ENCODE measurements at regions not wholly inside any gene's neighbourhood (a gene's known extent, or its start where the extent isn't known, plus 50 kb on each side); places are given as distances from the start of the nearest gene placed in this dataset.

DNA sequence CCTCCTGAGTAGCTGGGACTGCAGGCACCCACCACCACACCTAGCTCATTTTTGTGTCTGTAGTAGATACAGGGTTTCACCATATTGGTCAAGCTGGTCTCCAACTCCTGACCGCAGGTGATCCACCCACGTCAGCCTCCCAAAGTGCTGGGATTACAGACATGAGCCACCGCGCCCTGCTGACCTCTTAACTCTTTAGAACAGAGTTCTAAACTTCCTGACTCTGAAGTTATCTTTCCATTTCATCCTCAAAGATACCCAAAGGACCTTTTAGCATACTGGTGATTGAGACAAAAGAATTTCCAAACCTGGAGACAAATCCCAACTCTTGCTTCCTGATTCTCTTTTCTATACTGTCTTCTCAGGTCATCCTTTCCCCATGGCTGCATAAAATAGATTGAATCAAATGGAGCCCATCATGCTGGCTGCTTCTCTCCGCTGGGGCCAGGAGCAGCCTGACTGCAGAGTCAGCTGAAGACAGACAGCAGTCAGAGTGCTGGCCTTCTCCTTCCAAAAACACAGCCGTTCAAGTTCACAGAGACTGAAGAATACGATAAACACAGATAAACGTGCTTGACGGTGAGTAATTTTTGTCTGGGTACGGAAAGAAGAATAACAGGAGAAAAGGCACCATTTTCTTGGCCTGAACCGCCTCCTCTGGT is 76.5 kb upstream of the ATF7IP2 start:
- DNase-seq (no peak), ATAC-seq (no peak)
- Histone ChIP-seq H3K4me1 (no peaks in the 10 kb centered on the region), H3K4me3 (no peak overlapping the region), H3K27ac (no peak overlapping the region), H3K27me3 (no peaks in the 10 kb centered on the region), H3K9me3 (no peaks in the 10 kb centered on the region), H3K36me3 (no peaks in the 10 kb centered on the region)
- TF ChIP-seq, protein P1, sequence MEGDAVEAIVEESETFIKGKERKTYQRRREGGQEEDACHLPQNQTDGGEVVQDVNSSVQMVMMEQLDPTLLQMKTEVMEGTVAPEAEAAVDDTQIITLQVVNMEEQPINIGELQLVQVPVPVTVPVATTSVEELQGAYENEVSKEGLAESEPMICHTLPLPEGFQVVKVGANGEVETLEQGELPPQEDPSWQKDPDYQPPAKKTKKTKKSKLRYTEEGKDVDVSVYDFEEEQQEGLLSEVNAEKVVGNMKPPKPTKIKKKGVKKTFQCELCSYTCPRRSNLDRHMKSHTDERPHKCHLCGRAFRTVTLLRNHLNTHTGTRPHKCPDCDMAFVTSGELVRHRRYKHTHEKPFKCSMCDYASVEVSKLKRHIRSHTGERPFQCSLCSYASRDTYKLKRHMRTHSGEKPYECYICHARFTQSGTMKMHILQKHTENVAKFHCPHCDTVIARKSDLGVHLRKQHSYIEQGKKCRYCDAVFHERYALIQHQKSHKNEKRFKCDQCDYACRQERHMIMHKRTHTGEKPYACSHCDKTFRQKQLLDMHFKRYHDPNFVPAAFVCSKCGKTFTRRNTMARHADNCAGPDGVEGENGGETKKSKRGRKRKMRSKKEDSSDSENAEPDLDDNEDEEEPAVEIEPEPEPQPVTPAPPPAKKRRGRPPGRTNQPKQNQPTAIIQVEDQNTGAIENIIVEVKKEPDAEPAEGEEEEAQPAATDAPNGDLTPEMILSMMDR (IDR thresholded peaks at IDR 0.05): no peak
- intact Hi-C loops (cut with DNase I): loop anchor here (5.0 kb wide), 1 partner anchor 203 kb away; no protein-coding TSS in a partner anchor

DNA sequence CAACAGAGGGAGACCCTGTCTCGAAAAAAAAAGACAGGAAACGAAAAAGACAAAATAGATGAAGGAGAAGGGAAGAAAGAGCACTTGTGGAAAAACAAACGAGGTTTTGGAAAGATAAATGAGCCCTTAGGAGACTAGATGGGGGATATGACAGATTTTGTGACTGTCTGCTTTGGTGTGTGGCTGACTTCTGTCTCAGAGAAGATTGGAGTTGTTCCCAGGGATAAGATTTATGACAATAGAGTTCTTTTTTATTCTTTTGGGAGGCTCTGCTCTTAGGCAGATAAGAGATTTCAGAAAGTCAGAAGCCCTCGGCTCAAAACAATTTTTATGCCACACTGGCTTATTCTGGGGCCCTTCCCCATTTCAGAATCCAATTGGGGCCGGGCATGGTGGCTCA is 73.9 kb upstream of the ATF7IP2 start:
- no peak for DNase-seq
- Histone ChIP-seq H3K4me1 (no peaks in the 10 kb centered on the region), H3K4me3 (no peak overlapping the region), H3K36me3 (no peaks in the 10 kb centered on the region), H3K9me3 (no peaks in the 10 kb centered on the region), H3K27me3 (no peaks in the 10 kb centered on the region), H3K27ac (no peak overlapping the region)
- TF ChIP-seq, protein P1 (IDR thresholded peaks at IDR 0.05): no peak
- intact Hi-C loops (cut with DNase I): no loop called here
- ATAC-seq: no peak

DNA sequence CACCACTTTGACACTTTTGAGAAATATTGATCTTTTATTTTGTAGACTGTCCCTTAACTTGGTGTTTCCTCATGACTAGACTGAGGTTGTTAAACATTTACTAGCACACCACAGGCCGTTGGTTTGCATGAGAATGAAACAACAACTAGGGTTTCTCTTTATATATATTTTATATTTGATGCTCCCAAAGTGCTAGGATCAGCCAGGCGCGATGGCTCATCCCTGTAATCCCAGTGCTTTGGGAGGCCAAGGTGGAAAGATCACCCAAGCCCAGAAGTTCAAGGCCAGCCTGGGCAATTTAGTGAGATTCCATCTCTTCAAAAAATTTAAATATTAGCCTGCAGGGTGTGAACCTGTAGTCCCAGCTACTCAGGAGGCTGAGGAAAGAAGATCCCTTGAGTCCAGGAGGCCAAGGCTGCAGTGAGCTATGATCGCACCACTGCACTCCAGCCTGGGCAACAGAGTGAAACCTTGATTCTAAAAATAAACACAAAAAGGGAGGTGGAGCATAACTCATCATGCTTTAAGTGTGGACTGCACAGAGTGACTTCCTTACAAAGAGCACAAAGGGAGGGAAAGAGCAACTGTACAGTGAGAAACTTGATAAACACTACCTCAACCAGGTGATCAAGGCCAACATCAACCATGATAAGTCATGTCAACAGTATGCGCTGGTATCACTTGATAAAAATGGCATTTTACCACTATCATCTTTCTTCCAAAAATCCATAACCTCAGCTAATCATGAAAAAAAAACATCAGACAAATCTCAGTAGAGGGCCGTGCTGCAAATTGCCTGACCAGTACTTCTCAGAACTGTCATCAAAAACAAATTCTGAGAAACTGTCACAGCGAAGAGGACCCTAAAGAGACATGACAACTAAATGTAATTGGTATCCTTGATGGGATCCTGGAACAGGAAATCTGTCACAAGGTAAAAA is 72.8 kb upstream of the ATF7IP2 start:
- no peak overlapping the region for H3K27ac ChIP-seq
- intact Hi-C loops (cut with DNase I): no loop called here
- H3K4me3 ChIP-seq: no peak overlapping the region
- no peaks in the 10 kb centered on the region for H3K27me3 ChIP-seq
- no peaks in the 10 kb centered on the region for H3K4me1 ChIP-seq
- H3K36me3 ChIP-seq: no peaks in the 10 kb centered on the region
- ATAC-seq: no peak
- H3K9me3 ChIP-seq: no peaks in the 10 kb centered on the region
- TF ChIP-seq, protein P1 (IDR thresholded peaks at IDR 0.05): no peak
- DNase-seq: no peak

DNA sequence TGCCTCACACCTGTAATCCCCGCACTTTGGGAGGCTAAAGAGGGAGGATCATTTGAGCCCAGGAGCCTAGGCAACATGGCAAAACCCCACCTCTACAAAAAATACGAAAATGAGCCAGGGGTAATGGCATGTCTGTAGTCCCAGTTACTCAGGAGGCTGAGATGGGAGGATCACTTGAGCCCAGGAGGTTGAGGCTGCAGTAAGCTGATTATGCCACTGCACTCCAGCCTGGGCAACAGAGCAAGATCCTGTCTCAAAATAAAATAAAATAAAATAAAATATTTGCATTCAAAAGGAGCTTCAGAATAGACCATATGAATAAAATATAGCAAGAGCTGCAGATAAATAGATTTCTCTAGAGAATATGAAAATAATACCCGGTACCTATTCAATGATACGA is 71.5 kb upstream of the ATF7IP2 start:
- Histone ChIP-seq H3K4me3 (no peak overlapping the region), H3K4me1 (no peaks in the 10 kb centered on the region), H3K36me3 (no peaks in the 10 kb centered on the region), H3K9me3 (no peaks in the 10 kb centered on the region), H3K27me3 (no peaks in the 10 kb centered on the region), H3K27ac (no peak overlapping the region)
- TF ChIP-seq, protein P1 (IDR thresholded peaks at IDR 0.05): no peak
- ATAC-seq: no peak
- intact Hi-C loops (cut with DNase I): no loop called here
- DNase-seq: no peak

DNA sequence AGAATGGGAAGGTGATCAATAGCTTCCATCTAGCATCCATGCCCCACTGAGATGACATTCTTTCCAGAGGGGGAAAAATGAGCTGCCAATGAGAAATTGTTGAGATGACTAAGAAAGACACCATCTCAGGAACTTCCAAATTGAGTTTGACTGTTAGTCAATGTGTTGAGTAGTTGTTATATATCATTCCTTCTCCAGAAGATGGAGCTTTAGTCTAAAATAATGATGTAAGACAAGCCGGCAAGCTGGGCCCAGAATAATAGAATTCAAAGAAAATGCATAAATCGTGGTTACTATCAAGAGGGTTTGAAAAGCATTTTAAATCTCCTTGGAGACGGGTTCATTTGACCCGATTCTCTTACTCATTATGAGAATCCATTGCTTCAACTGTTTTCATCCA is 71.0 kb upstream of the ATF7IP2 start:
- DNase-seq (no peak), ATAC-seq (no peak)
- no peak overlapping the region for H3K27ac ChIP-seq
- H3K4me1 ChIP-seq: no peaks in the 10 kb centered on the region
- H3K36me3 ChIP-seq: no peaks in the 10 kb centered on the region
- intact Hi-C loops (cut with DNase I): no loop called here
- H3K9me3 ChIP-seq: no peaks in the 10 kb centered on the region
- H3K4me3 ChIP-seq: no peak overlapping the region
- H3K27me3 ChIP-seq: no peaks in the 10 kb centered on the region
- TF ChIP-seq, protein P1 (IDR thresholded peaks at IDR 0.05): peak; percentile 21
